GM12874 (cell line): ENCODE measurements at regions not wholly inside any gene's neighbourhood (a gene's known extent, or its start where the extent isn't known, plus 50 kb on each side); places are given as distances from the start of the nearest gene placed in this dataset.

Source experiments
- TF ChIP-seq, protein P1 (sequence below): IDR thresholded peaks from 2 replicates; pipeline ENCODE4 v1.5.1; 2011; ENCODE audit warnings: low read depth, mild to moderate bottlenecking, control low read depth, low read length, moderate library complexity; ENCODE audit not compliant: insufficient read depth

DNA sequence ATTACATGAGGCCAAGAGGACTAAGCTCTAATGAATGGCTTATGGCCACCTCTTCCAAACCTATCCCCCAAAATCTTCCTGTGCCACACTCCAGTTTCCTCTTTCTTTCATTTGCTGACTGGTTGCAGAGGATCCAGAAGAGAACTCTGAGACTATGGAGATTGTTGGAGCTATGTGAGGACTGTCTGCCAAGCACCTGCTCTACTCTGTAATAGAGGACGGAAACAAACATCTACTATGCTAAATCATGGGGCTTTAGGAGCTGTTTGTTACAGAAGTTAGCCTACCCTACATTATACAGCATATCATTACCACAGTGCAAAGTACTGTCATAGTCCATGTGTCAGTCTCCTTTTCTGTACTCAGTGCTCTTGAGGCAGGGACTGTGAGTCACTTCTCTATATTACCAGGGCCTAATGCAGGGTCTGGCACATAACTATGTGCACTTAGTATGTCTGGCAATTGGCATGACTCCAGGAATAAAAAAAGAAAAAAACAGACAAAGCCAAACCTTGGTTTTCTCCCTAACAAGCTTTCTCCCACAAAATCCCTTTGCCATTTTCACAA lies 95.1 kb downstream of the RPAP3 start:
- TF ChIP-seq, protein P1, sequence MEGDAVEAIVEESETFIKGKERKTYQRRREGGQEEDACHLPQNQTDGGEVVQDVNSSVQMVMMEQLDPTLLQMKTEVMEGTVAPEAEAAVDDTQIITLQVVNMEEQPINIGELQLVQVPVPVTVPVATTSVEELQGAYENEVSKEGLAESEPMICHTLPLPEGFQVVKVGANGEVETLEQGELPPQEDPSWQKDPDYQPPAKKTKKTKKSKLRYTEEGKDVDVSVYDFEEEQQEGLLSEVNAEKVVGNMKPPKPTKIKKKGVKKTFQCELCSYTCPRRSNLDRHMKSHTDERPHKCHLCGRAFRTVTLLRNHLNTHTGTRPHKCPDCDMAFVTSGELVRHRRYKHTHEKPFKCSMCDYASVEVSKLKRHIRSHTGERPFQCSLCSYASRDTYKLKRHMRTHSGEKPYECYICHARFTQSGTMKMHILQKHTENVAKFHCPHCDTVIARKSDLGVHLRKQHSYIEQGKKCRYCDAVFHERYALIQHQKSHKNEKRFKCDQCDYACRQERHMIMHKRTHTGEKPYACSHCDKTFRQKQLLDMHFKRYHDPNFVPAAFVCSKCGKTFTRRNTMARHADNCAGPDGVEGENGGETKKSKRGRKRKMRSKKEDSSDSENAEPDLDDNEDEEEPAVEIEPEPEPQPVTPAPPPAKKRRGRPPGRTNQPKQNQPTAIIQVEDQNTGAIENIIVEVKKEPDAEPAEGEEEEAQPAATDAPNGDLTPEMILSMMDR = no peak

DNA sequence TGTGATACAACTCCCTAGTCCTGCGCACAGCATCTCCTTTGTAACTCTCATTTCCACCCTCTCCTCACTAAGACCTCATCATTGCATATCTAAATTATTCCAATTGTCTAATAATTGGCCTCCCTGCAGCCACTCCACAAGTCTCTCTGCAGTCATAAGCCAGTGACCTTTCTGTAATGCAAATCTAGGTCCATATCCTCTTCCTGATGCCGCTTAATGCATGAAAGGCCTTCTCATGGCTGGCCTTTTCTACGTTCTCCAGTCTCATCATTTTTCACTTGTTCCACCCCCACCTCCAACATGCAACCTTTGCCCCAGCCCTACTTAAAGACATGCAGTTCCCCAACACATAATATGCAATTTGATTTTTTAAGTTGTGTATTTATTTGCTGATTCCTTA lies 96.0 kb downstream of the RPAP3 start:
- TF ChIP-seq, protein P1 = no peak

DNA sequence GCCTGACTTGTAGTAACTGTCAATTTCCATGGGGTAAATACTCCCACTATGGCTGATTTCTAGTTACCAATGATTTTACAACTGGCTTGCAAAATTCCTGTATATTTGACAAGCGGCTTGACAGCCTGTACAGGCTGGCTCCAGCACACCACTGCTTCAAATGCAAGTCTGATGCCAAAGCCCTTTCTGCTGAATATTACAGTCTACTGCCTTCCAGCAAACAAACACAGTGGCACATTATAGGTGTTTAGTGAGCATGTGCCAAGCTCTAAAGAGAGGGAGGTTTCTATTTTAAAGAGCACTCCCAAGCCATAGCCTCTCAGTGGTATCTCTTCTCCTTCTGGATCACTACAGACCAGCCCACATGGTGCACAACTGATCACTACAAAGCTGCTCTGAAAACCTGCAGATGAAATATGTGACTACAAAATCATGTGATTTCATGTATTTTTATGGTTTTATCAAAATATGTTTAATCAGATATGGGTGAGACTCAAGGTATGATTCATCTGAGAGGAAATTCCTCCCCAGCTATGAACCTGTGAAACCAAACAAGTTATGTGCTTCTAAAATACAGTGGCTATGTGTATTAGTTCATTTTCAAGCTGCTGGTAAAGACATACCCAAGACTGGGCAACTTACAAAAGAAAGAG lies 101.5 kb downstream of the RPAP3 start:
- TF ChIP-seq, protein P1 = no peak

DNA sequence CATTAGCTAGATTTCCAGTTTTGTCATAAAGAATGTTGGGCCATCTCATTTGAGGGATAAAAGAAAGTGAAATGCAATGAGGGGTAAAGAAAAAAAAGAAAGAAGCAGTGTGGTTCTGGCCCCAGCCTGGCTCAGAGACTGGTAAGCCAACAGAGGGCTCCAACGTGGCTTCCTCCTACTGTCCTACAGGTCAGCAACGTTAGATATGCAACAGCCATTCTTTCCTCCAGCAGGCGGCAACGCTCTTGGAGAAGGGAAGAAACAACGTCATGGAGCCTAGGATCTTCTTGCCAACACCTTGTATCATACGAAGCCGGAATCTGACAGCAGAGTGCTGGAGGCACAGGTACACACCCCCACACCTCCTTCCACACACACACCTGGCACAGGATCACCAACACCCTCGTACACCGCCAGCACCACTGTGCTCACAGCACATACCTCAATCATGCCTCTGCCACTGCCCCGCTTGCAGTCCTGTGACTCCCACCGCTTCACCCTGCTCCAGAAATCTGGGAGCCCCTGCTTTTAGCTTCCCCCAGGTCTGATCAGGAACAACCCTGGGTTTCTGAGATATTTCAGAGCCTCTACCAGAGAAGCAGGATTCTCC lies 102.8 kb downstream of the RPAP3 start:
- TF ChIP-seq, protein P1 = no peak

DNA sequence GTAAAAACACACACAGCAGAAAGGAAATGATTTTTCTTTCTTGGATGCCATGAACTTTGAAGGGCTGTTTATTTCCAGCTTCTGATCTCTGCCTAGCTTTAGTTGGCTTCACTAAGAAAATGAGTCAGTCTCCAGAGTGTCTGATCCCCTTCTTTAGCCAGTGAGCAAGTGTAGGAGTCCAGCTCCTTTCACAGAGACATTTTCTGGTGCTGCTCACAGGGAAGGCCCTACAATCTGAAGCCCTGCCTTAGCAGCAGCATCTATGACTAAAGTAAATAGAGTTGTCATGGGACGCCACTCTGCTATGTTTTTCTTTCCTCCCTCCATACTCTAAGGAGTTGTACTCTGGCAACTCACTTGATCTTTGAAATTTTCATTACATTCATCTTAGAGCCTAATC lies 103.5 kb downstream of the RPAP3 start:
- TF ChIP-seq, protein P1 = no peak

DNA sequence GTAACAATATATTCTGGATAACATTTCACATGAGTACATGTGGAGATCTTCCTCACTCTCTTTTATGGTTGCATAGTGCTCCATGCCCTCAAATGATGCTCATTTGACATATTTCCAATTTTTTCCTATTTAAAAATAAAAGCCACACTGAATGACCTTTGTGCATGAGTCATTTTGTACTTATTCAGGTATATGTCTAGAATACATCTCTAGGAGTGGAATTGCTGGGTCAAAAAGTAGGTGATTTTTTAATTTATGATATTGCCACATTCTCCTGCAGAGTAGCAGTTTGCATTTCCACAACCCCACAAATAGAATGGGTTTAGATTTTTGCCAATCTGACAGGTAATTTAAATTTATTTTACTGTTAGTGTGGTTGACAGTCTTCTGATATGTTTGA lies 104.8 kb downstream of the RPAP3 start:
- TF ChIP-seq, protein P1 = no peak

DNA sequence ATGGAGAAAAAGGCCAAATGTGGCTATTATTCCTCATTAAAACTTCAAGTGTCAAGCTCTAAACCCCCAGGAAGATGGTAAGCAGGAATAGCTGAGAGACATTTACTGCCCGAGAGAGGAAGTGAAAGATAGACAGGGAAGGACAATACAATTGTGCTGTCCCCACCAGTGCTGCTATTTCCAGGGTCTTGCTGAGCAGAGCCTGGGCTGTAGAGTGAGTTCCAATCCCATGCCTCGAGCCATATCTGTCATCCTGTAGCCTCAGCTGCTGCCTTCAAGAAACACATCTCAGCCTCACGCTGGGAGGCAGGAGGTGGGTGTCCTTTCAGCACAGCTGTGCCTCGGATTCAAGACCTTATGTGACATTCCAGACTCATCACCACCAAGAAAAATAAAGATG lies 114.0 kb downstream of the RPAP3 start:
- TF ChIP-seq, protein P1 = no peak
